ENCODE measurements at regions not wholly inside any gene's neighbourhood (a gene's known extent, or its start where the extent isn't known, plus 50 kb on each side); places are given as distances from the start of the nearest gene placed in this dataset.
A peak's percentile ranks its signal among the peaks of the same experiment; 100 is the strongest.

DNA sequence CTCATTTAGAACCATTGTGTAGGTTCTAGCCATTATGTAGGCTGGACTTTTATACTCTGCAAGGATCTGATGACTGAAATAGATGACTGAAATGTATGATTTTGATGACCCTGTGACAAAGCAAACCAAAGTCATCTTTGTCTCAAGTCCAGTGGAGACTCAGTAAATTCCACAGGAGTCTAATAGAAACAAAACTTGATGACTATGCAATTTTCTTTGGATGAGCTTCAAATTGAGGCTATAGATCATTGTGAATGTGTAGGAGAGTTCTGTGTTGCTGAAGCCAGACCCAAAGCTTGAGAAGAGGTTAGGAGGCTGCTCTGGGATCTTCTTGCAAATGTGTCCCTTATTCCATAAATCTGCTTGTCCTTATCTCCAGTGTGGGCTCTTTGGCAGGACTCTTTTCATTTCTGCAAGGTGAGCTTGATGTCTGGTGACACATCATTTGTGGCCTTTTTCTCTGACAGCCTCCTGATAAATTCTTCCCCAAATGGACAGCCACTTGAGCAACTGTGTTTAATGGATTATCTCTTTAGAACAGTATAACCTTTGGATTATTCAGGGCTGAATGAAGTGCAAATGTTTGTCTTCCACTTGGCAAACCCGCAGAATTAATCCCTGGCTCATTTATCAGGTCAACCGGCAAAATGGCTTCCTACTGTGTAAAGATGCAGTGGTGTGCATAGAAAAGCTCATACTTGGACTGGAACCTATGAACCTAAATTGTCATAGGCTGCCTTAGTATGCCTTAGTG lies 235.1 kb upstream of the ANKH start:
- ChIA-PET POLR2A (ENCODE audit: partially characterized antibody) (no interaction called here), CTCF (ENCODE audit: partially characterized antibody) (interaction anchor here (0.6 to 3.1 kb wide), 34 partner anchors 9 to 888 kb away, joined by 3 to 20 read pairs (median 4); no protein-coding TSS in a partner anchor)
- Histone ChIP-seq H3K9ac (replicated peaks in 1 of 4; ENCODE audit: extremely low read depth in 1 of 4, low read depth in 3 of 4, low read length in 3 of 4) (no peak overlapping the region), H3K27ac (ENCODE audit: low read depth, low read length) (no peak overlapping the region), H3K4me2 (ENCODE audit: insufficient read depth in 1 of 2, low read depth in 2 of 2, low read length in 2 of 2) (no peak overlapping the region), H2BK15ac (ENCODE audit: low read length) (no peak overlapping the region), H3K9me3 (ENCODE audit: insufficient read depth in 2 of 2, low read depth in 1 of 2, low read length in 1 of 2) (no peaks in the 10 kb centered on the region), H3K4me1 (replicated peaks in 1 of 4; ENCODE audit: control insufficient read depth in 3 of 4, insufficient read depth in 4 of 4, low read length in 3 of 4) (no peaks in the 10 kb centered on the region), H3K4ac (replicated peaks; ENCODE audit: insufficient read length, low read depth, low read length) (no peak overlapping the region), H3K27me3 (replicated peaks in 1 of 4; ENCODE audit: control insufficient read depth in 3 of 4, extremely low read depth in 1 of 4, insufficient read depth in 3 of 4, low read length in 3 of 4) (no peaks in the 10 kb centered on the region), H2BK20ac (ENCODE audit: low read length) (no peak overlapping the region), H4K5ac (ENCODE audit: insufficient read length, low read depth, low read length) (no peak overlapping the region), H3K14ac (ENCODE audit: insufficient read length) (no peak overlapping the region), H2BK12ac (ENCODE audit: low read depth, low read length) (no peak overlapping the region), H3K4me3 (ENCODE audit: extremely low read depth in 1 of 4, insufficient read depth in 2 of 4, low read depth in 3 of 4, low read length in 4 of 4) (no peak overlapping the region), H3K56ac (replicated peaks; ENCODE audit: insufficient read length, low read depth, low read length) (no peak overlapping the region), H4K20me1 (replicated peaks in 1 of 2; ENCODE audit: control insufficient read depth in 1 of 2, insufficient read depth in 2 of 2, low read length in 2 of 2) (no peaks in the 10 kb centered on the region), H4K8ac (ENCODE audit: extremely low read depth, insufficient read depth, low read length) (no peak overlapping the region), H3K23me2 (ENCODE audit: low read depth, low read length) (no peaks in the 10 kb centered on the region), H3K36me3 (ENCODE audit: control insufficient read depth in 2 of 4, insufficient read depth in 4 of 4, low read length in 3 of 4) (no peaks in the 10 kb centered on the region), H2AFZ (ENCODE audit: low read length) (no peak overlapping the region), H3K23ac (ENCODE audit: insufficient read length) (no peak overlapping the region), H2AK5ac (ENCODE audit: low read depth, low read length) (no peak overlapping the region), H3K79me2 (ENCODE audit: control insufficient read depth in 1 of 2, insufficient read depth in 2 of 2, low read length in 2 of 2) (no peaks in the 10 kb centered on the region), H2BK120ac (replicated peaks; ENCODE audit: low read depth, low read length) (no peak overlapping the region), H4K91ac (replicated peaks; ENCODE audit: insufficient read length, low read length) (no peak overlapping the region), H2BK5ac (ENCODE audit: low read depth, low read length) (no peak overlapping the region), H3K18ac (ENCODE audit: extremely low read depth, low read length) (no peak overlapping the region), H3K79me1 (ENCODE audit: low read depth, low read length) (no peaks in the 10 kb centered on the region)
- DNase-seq (ENCODE audit: low read depth in 1 of 2, low spot score in 2 of 2) = no peak
- FAIRE-seq = no peak
- TF ChIP-seq RNF2 (IDR thresholded peaks at IDR 0.05; ENCODE audit: borderline replicate concordance, low read depth, low read length, missing control alignments, poor library complexity, severe bottlenecking) (no peak), MAFK (IDR thresholded peaks at IDR 0.05; ENCODE audit: low read depth, low read length) (peak; percentile 65; the same call in 1 of the 2 replicates)
- WGBS, 2 experiments (ENCODE audit: extremely low coverage in 1 of 2, insufficient coverage in 1 of 2, insufficient read length in 1 of 2, insufficient replicate concordance in 2 of 2, low coverage in 1 of 2, low lambda C conversion rate in 2 of 2, missing lambda C conversion rate in 1 of 2) = 91% methylated on average over 2 of the region's 2 CpGs; no CpG with 5 or more reads in 1 of the 2 experiments

All from H1 (cell line).